H9 (cell line): ENCODE measurements at regions not wholly inside any gene's neighbourhood (a gene's known extent, or its start where the extent isn't known, plus 50 kb on each side); places are given as distances from the start of the nearest gene placed in this dataset.

Experiments used
- DNase-seq: peaks from one replicate; pipeline ENCODE4 v3.0.0-alpha.2; 2017
- H2AFZ ChIP-seq: one replicate; pipeline ENCODE4 v1.6.1; 2013; ENCODE audit warnings: mild to moderate bottlenecking, low read length, control low read depth, moderate library complexity
- H2AK5ac ChIP-seq: 2 replicates; pipeline ENCODE4 v1.6.1; 2013; ENCODE audit warnings: low read length, control low read depth, mixed read lengths; ENCODE audit not compliant: insufficient read length
- H2BK120ac ChIP-seq: one replicate; pipeline ENCODE4 v1.6.1; 2013; ENCODE audit warnings: low read depth, mild to moderate bottlenecking, low read length, control low read depth, inconsistent platforms; ENCODE audit not compliant: poor library complexity, severe bottlenecking
- H2BK12ac ChIP-seq: 2 replicates; pipeline ENCODE4 v1.6.1; 2013; ENCODE audit warnings: low read length, control low read depth, mixed read lengths, low read depth; ENCODE audit not compliant: insufficient read length
- H2BK15ac ChIP-seq: 2 replicates; pipeline ENCODE4 v1.6.1; 2013; ENCODE audit warnings: low read depth, low read length, control low read depth
- H2BK20ac ChIP-seq: one replicate; pipeline ENCODE4 v1.6.1; 2013; ENCODE audit warnings: low read depth, mild to moderate bottlenecking, low read length, control low read depth, inconsistent platforms; ENCODE audit not compliant: poor library complexity, severe bottlenecking
- H2BK5ac ChIP-seq: 2 replicates; pipeline ENCODE4 v1.6.1; 2013; ENCODE audit warnings: low read length, control low read depth, mixed read lengths; ENCODE audit not compliant: insufficient read length
- H3K14ac ChIP-seq: 2 replicates; pipeline ENCODE4 v1.6.1; 2013; ENCODE audit warnings: low read length, control low read depth; ENCODE audit not compliant: insufficient read depth
- H3K18ac ChIP-seq: 2 replicates; pipeline ENCODE4 v1.6.1; 2013; ENCODE audit warnings: low read depth, mild to moderate bottlenecking, mixed read lengths, low read length, control low read depth; ENCODE audit not compliant: insufficient read length
- H3K23ac ChIP-seq: 2 replicates; pipeline ENCODE4 v1.6.1; 2013; ENCODE audit warnings: low read length, control low read depth, mixed read lengths, low read depth; ENCODE audit not compliant: insufficient read length
- H3K23me2 ChIP-seq: 2 replicates; pipeline ENCODE4 v1.6.1; 2013; ENCODE audit warnings: low read depth, mild to moderate bottlenecking, mixed read lengths, low read length, control low read depth; ENCODE audit not compliant: insufficient read length, poor library complexity, severe bottlenecking
- H3K27ac ChIP-seq: 2 replicates; pipeline ENCODE4 v1.5.1; 2013; ENCODE audit warnings: low read length, control low read depth, mixed read lengths, low read depth; ENCODE audit not compliant: insufficient read length
- H3K27me3 ChIP-seq: 2 replicates; pipeline ENCODE4 v1.6.1; 2013; ENCODE audit warnings: low read length, control low read depth, inconsistent platforms; ENCODE audit not compliant: insufficient read depth
- H3K4ac ChIP-seq: 2 replicates; pipeline ENCODE4 v1.6.1; 2013; ENCODE audit warnings: low read depth, mild to moderate bottlenecking, control low read depth, inconsistent platforms, low read length, moderate library complexity
- H3K4me1 ChIP-seq: 2 replicates; pipeline ENCODE4 v1.6.1; 2013; ENCODE audit warnings: low read length, control low read depth, inconsistent platforms; ENCODE audit not compliant: insufficient read depth
- H3K4me2 ChIP-seq: 2 replicates; pipeline ENCODE4 v1.6.1; 2013; ENCODE audit warnings: low read length, control low read depth, mixed read lengths; ENCODE audit not compliant: insufficient read length, insufficient read depth
- H3K56ac ChIP-seq: 2 replicates; pipeline ENCODE4 v1.6.1; 2013; ENCODE audit warnings: low read depth, mild to moderate bottlenecking, mixed read lengths, low read length, control low read depth; ENCODE audit not compliant: insufficient read length
- H3K79me1 ChIP-seq: 2 replicates; pipeline ENCODE4 v1.6.1; 2013; ENCODE audit warnings: low read depth, mild to moderate bottlenecking, moderate library complexity, low read length, control low read depth, inconsistent platforms; ENCODE audit not compliant: insufficient read depth, poor library complexity, severe bottlenecking
- H3K79me2 ChIP-seq: 2 replicates; pipeline ENCODE4 v1.6.1; 2013; ENCODE audit warnings: low read length, control low read depth, inconsistent platforms; ENCODE audit not compliant: insufficient read depth
- H3K9ac ChIP-seq: 2 replicates; pipeline ENCODE4 v1.6.1; 2013; ENCODE audit warnings: low read length, control low read depth, mixed read lengths; ENCODE audit not compliant: insufficient read length; ENCODE audit errors: extremely low read depth
- H3K9me3 ChIP-seq: one replicate; pipeline ENCODE4 v1.6.1; 2013; ENCODE audit warnings: low read depth, low read length, inconsistent platforms; ENCODE audit not compliant: control insufficient read depth
- H3T11ph ChIP-seq: one replicate; pipeline ENCODE4 v1.6.1; 2013; ENCODE audit warnings: mild to moderate bottlenecking, low read length, control low read depth, inconsistent platforms
- H4K20me1 ChIP-seq: one replicate; pipeline ENCODE4 v1.6.1; 2013; ENCODE audit not compliant: control insufficient read depth, insufficient read length, insufficient read depth
- H4K5ac ChIP-seq: 2 replicates; pipeline ENCODE4 v1.6.1; 2013; ENCODE audit warnings: low read depth, mild to moderate bottlenecking, mixed read lengths, low read length, control low read depth; ENCODE audit not compliant: insufficient read length
- H4K8ac ChIP-seq: replicated peaks from 2 replicates; pipeline ENCODE4 v1.6.1; 2013; ENCODE audit warnings: low read length, control low read depth, mixed read lengths, low read depth; ENCODE audit not compliant: insufficient read length
- H4K91ac ChIP-seq: 2 replicates; pipeline ENCODE4 v1.6.1; 2013; ENCODE audit warnings: low read depth, mild to moderate bottlenecking, moderate library complexity, mixed read lengths, low read length, control low read depth; ENCODE audit not compliant: insufficient read length
- H3K27ac Mint-ChIP-seq, 3 experiments: 2 replicates in 2 of 3; 3 replicates in 1 of 3; pipeline ENCODE4 v1.8.0; 2020 to 2021; ENCODE audit warnings: mixed read lengths in 3 of 3, mild to moderate bottlenecking in 1 of 3, moderate library complexity in 1 of 3
- H3K27me3 Mint-ChIP-seq: 2 replicates; pipeline ENCODE4 v1.8.0; 2021; ENCODE audit warnings: low read depth, mild to moderate bottlenecking, moderate library complexity, mixed read lengths
- H3K36me3 Mint-ChIP-seq, 3 experiments: 2 replicates in 2 of 3; 3 replicates in 1 of 3; pipeline ENCODE4 v1.8.0; 2020 to 2021; ENCODE audit warnings: low read depth in 3 of 3, mixed read lengths in 3 of 3; ENCODE audit not compliant: insufficient read depth in 1 of 3
- H3K4me1 Mint-ChIP-seq, 2 experiments: 2 replicates each; pipeline ENCODE4 v1.8.0; 2020; ENCODE audit warnings: mixed read lengths in 2 of 2
- H3K4me3 Mint-ChIP-seq, 2 experiments: 2 replicates in 1 of 2; 3 replicates in 1 of 2; pipeline ENCODE4 v1.8.0; 2020 to 2021; ENCODE audit warnings: mild to moderate bottlenecking in 2 of 2, mixed read lengths in 2 of 2, moderate library complexity in 1 of 2
- H3K9me3 Mint-ChIP-seq, 2 experiments: 2 replicates in 1 of 2; 3 replicates in 1 of 2; pipeline ENCODE4 v1.8.0; 2020; ENCODE audit warnings: mild to moderate bottlenecking in 2 of 2, mixed read lengths in 2 of 2, moderate library complexity in 1 of 2
- CTCF ChIP-seq: fragments of 200-600 bp; sonication (generic); conservative IDR thresholded peaks from 3 replicates; pipeline ENCODE4 v1.8.0; 2021; ENCODE audit warnings: antibody characterized with exemption, mild to moderate bottlenecking
- WGBS: extraction: QIAGEN DNeasy Blood & Tissue Kit; methylation state at CpG from one replicate; pipeline ENCODE4 v1.1.7; 2013; ENCODE audit warnings: missing lambda C conversion rate, low lambda C conversion rate, mixed read lengths; ENCODE audit not compliant: insufficient read length; ENCODE audit errors: extremely low coverage; 5-methylcytosine and 5-hydroxymethylcytosine counted together

- H3K27ac ChIP-seq = no peak overlapping the region
- H3K4me3 Mint-ChIP-seq = no peak overlapping the region
- H3K14ac ChIP-seq = no peak overlapping the region
- H3K27me3 ChIP-seq = no peaks in the 10 kb centered on the region
- no peak overlapping the region for H3K4ac ChIP-seq
- H2AK5ac ChIP-seq = no peak overlapping the region
- no peak overlapping the region for H3K9ac ChIP-seq
- no peak overlapping the region for H3K18ac ChIP-seq
- no peak overlapping the region for H3T11ph ChIP-seq
- DNase-seq = no peak
- no peak overlapping the region for H4K91ac ChIP-seq
- no peak overlapping the region for H3K23ac ChIP-seq
- H2BK20ac ChIP-seq = no peak overlapping the region
- H3K9me3 Mint-ChIP-seq = peaks cover 20 to 23% of the 10 kb centered on the region in 2 experiments
- H4K20me1 ChIP-seq = no peaks in the 10 kb centered on the region
- H3K56ac ChIP-seq = no peak overlapping the region
- no peak overlapping the region for H2BK5ac ChIP-seq
- H2BK12ac ChIP-seq = no peak overlapping the region
- no peak overlapping the region for H2BK120ac ChIP-seq
- H3K27ac Mint-ChIP-seq = no peak overlapping the region
- TF ChIP-seq CTCF = no peak
- H4K5ac ChIP-seq = no peak overlapping the region
- H3K4me1 Mint-ChIP-seq = peaks cover 6 to 8% of the 10 kb centered on the region in 2 experiments
- peaks cover 13% of the 10 kb centered on the region for H3K9me3 ChIP-seq
- no peak overlapping the region for H4K8ac ChIP-seq
- no peaks in the 10 kb centered on the region for H3K79me1 ChIP-seq
- H3K4me2 ChIP-seq = no peak overlapping the region
- no CpG with 5 or more reads among the region's 2 CpGs for WGBS
- H3K27me3 Mint-ChIP-seq = no peaks in the 10 kb centered on the region
- peaks cover 14 to 19% (median 18%) of the 10 kb centered on the region in 3 experiments for H3K36me3 Mint-ChIP-seq
- H3K4me1 ChIP-seq = no peaks in the 10 kb centered on the region; the same call in 1 of the 2 replicates
- H3K79me2 ChIP-seq = no peaks in the 10 kb centered on the region
- H2BK15ac ChIP-seq = no peak overlapping the region
- H3K23me2 ChIP-seq = no peaks in the 10 kb centered on the region
- no peak overlapping the region for H2AFZ ChIP-seq
Measured at GRCh38 chr13:80419416-80419815, 78.5 kb upstream of the SPRY2 start.
